Vagina (tissue), 2 donors: ENCODE measurements at regions not wholly inside any gene's neighbourhood (a gene's known extent, or its start where the extent isn't known, plus 50 kb on each side); places are given as distances from the start of the nearest gene placed in this dataset.

ENCODE experiments used
- POLR2A ChIP-seq, 2 donors: fragments of 450-650 bp; IDR thresholded peaks; one replicate each; pipeline ENCODE4 v1.6.1; 2017; ENCODE audit warnings: antibody characterized with exemption in 2 of 2, mild to moderate bottlenecking in 2 of 2, moderate library complexity in 2 of 2
- POLR2AphosphoS5 ChIP-seq, 2 donors: sonication (generic); formaldehyde crosslinking; IDR thresholded peaks; one replicate each; pipeline ENCODE4 v1.9.0; 2017; ENCODE audit warnings: antibody characterized with exemption in 2 of 2, mild to moderate bottlenecking in 2 of 2, low read depth in 1 of 2; ENCODE audit not compliant: insufficient read depth in 1 of 2
- TF ChIP-seq, protein P1 (sequence below), 3 experiments: fragments of 450-650 bp in 2 of 3; fragments of 200-600 bp in 1 of 3; sonication (generic) in 1 of 3; IDR thresholded peaks; one replicate each; pipeline ENCODE4 v1.5.1; 2017 to 2019; ENCODE audit warnings: antibody characterized with exemption in 3 of 3, mild to moderate bottlenecking in 2 of 3, moderate library complexity in 2 of 3

DNA sequence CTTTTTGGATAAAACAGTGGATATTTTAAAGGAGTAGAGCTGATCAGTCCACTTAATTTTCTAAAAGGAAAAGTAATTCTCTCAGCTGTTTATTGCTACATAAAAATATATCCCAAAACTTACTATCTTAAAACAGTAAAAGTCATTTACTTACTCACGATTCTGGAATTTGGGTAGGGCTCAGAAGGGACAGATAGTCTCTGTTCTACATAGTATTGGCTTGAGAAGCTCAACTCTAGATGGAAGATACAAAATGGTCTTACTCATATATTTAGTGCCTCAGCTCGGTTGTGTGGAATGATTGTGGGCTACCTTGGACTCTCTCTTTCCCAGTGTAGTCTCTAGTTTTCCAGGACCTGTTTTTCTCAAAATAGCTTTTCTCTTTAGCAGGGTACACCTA is 691.5 kb upstream of the POU3F4 start:
- TF ChIP-seq, protein P1, sequence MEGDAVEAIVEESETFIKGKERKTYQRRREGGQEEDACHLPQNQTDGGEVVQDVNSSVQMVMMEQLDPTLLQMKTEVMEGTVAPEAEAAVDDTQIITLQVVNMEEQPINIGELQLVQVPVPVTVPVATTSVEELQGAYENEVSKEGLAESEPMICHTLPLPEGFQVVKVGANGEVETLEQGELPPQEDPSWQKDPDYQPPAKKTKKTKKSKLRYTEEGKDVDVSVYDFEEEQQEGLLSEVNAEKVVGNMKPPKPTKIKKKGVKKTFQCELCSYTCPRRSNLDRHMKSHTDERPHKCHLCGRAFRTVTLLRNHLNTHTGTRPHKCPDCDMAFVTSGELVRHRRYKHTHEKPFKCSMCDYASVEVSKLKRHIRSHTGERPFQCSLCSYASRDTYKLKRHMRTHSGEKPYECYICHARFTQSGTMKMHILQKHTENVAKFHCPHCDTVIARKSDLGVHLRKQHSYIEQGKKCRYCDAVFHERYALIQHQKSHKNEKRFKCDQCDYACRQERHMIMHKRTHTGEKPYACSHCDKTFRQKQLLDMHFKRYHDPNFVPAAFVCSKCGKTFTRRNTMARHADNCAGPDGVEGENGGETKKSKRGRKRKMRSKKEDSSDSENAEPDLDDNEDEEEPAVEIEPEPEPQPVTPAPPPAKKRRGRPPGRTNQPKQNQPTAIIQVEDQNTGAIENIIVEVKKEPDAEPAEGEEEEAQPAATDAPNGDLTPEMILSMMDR (IDR thresholded peaks at IDR 0.05) = no peak
- TF ChIP-seq POLR2A (IDR thresholded peaks at IDR 0.05) (no peak), POLR2AphosphoS5 (IDR thresholded peaks at IDR 0.05; ENCODE audit: insufficient read depth in 1 of 2, low read depth in 1 of 2) (no peak)
